Smooth muscle cell (in vitro differentiated cells): ENCODE measurements at regions not wholly inside any gene's neighbourhood (a gene's known extent, or its start where the extent isn't known, plus 50 kb on each side); places are given as distances from the start of the nearest gene placed in this dataset.
"Not testable (repeated sequence)": the region's sequence is repeated elsewhere in the genome, so short reads cannot be mapped to it uniquely, and the experiment has no call there.

Experiments used
- DNase-seq: peaks from one replicate; lab custom pipeline; 2025; ENCODE audit not compliant: unreplicated experiment; lab: John Stamatoyannopoulos, UW
- H2AFZ ChIP-seq: fragments of 200-600 bp; sonication (generic); 2 replicates; pipeline ENCODE4 v1.6.0; 2016; ENCODE audit warnings: antibody characterized with exemption, low read depth, mild to moderate bottlenecking
- H3F3A ChIP-seq: fragments of 200-600 bp; sonication (generic); 2 replicates; pipeline ENCODE4 v1.6.0; 2017; ENCODE audit warnings: antibody characterized with exemption, low read depth
- H3K27ac ChIP-seq: fragments of 200-600 bp; sonication (generic); 2 replicates; pipeline ENCODE4 v1.5.1; 2016; ENCODE audit warnings: low read depth, mild to moderate bottlenecking
- H3K27me3 ChIP-seq: fragments of 200-600 bp; sonication (generic); 2 replicates; pipeline ENCODE4 v1.6.1; 2016; ENCODE audit warnings: low read depth, mild to moderate bottlenecking
- H3K36me3 ChIP-seq: fragments of 200-600 bp; sonication (generic); 2 replicates; pipeline ENCODE4 v1.5.1; 2016; ENCODE audit warnings: low read depth
- H3K4me1 ChIP-seq: fragments of 200-600 bp; sonication (generic); 2 replicates; pipeline ENCODE4 v1.5.1; 2016; ENCODE audit warnings: low read depth
- H3K4me2 ChIP-seq: fragments of 200-600 bp; sonication (generic); 2 replicates; pipeline ENCODE4 v1.6.0; 2016; ENCODE audit warnings: mild to moderate bottlenecking
- H3K4me3 ChIP-seq: fragments of 200-600 bp; sonication (generic); 2 replicates; pipeline ENCODE4 v1.5.1; 2016; ENCODE audit warnings: mild to moderate bottlenecking
- H3K79me2 ChIP-seq: fragments of 200-600 bp; sonication (generic); 2 replicates; pipeline ENCODE4 v1.6.0; 2016; ENCODE audit warnings: low read depth, mild to moderate bottlenecking
- H3K9ac ChIP-seq: fragments of 200-600 bp; sonication (generic); 2 replicates; pipeline ENCODE4 v1.6.0; 2016; ENCODE audit warnings: low read depth
- H3K9me3 ChIP-seq: fragments of 200-600 bp; sonication (generic); replicated peaks from 2 replicates; pipeline ENCODE4 v1.5.1; 2016; ENCODE audit warnings: low read depth
- H4K20me1 ChIP-seq: fragments of 200-600 bp; sonication (generic); 2 replicates; pipeline ENCODE4 v1.6.0; 2016; ENCODE audit warnings: low read depth
- WGBS: methylation state at CpG from one replicate; pipeline ENCODE4 v1.1.7; 2016; ENCODE audit warnings: low lambda C conversion rate; 5-methylcytosine and 5-hydroxymethylcytosine counted together
- TF ChIP-seq, protein P1 (sequence below): fragments of 200-600 bp; sonication (generic); IDR thresholded peaks from 2 replicates; pipeline ENCODE4 v1.5.1; 2017; ENCODE audit warnings: borderline replicate concordance, mild to moderate bottlenecking, antibody characterized with exemption; ENCODE audit not compliant: insufficient read depth, poor library complexity, severe bottlenecking

- H3F3A ChIP-seq: no peaks in the 10 kb centered on the region
- no peaks in the 10 kb centered on the region for H3K9me3 ChIP-seq
- no peaks in the 10 kb centered on the region for H3K4me1 ChIP-seq
- TF ChIP-seq, protein P1, sequence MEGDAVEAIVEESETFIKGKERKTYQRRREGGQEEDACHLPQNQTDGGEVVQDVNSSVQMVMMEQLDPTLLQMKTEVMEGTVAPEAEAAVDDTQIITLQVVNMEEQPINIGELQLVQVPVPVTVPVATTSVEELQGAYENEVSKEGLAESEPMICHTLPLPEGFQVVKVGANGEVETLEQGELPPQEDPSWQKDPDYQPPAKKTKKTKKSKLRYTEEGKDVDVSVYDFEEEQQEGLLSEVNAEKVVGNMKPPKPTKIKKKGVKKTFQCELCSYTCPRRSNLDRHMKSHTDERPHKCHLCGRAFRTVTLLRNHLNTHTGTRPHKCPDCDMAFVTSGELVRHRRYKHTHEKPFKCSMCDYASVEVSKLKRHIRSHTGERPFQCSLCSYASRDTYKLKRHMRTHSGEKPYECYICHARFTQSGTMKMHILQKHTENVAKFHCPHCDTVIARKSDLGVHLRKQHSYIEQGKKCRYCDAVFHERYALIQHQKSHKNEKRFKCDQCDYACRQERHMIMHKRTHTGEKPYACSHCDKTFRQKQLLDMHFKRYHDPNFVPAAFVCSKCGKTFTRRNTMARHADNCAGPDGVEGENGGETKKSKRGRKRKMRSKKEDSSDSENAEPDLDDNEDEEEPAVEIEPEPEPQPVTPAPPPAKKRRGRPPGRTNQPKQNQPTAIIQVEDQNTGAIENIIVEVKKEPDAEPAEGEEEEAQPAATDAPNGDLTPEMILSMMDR: no peak
- no peaks in the 10 kb centered on the region for H3K27me3 ChIP-seq
- no peaks in the 10 kb centered on the region for H3K79me2 ChIP-seq
- no peaks in the 10 kb centered on the region for H4K20me1 ChIP-seq
- no peak overlapping the region for H3K27ac ChIP-seq
- H3K36me3 ChIP-seq: no peaks in the 10 kb centered on the region
- H3K4me3 ChIP-seq: no peak overlapping the region
- DNase-seq: no peak
- no peak overlapping the region for H3K9ac ChIP-seq
- H2AFZ ChIP-seq: no peak overlapping the region
- H3K4me2 ChIP-seq: no peak overlapping the region
Observed at GRCh38 chr4:34309383-34309906, 1934.9 kb downstream of the ARAP2 start.

GRCh38 chr4:34318773-34319172 is 1925.5 kb downstream of the ARAP2 start:
- Histone ChIP-seq H3K4me2 (no peak overlapping the region), H3K9ac (no peak overlapping the region), H3K27me3 (no peaks in the 10 kb centered on the region), H4K20me1 (no peaks in the 10 kb centered on the region), H2AFZ (no peak overlapping the region), H3K4me1 (no peaks in the 10 kb centered on the region), H3F3A (no peaks in the 10 kb centered on the region), H3K79me2 (no peaks in the 10 kb centered on the region), H3K4me3 (no peak overlapping the region), H3K27ac (no peak overlapping the region), H3K36me3 (no peaks in the 10 kb centered on the region), H3K9me3 (no peaks in the 10 kb centered on the region)
- no peak for DNase-seq
- TF ChIP-seq, protein P1: no peak

GRCh38 chr4:34323549-34324320 is 1920.6 kb downstream of the ARAP2 start:
- Histone ChIP-seq H3K27ac (no peak overlapping the region), H2AFZ (no peak overlapping the region), H3K36me3 (no peaks in the 10 kb centered on the region), H3K4me3 (no peak overlapping the region), H4K20me1 (no peaks in the 10 kb centered on the region), H3K4me1 (no peaks in the 10 kb centered on the region), H3K9me3 (no peaks in the 10 kb centered on the region), H3K27me3 (no peaks in the 10 kb centered on the region), H3K9ac (no peak overlapping the region), H3F3A (no peaks in the 10 kb centered on the region), H3K4me2 (no peak overlapping the region), H3K79me2 (no peaks in the 10 kb centered on the region)
- 25% methylated on average over 1 of the region's 1 CpG for WGBS
- TF ChIP-seq, protein P1: no peak
- no peak for DNase-seq

GRCh38 chr4:34328939-34329338 is 1915.4 kb downstream of the ARAP2 start:
- Histone ChIP-seq H3K27me3 (no peaks in the 10 kb centered on the region), H3K4me3 (no peak overlapping the region), H4K20me1 (no peaks in the 10 kb centered on the region), H3K9ac (no peak overlapping the region), H3K36me3 (no peaks in the 10 kb centered on the region), H3K27ac (no peak overlapping the region), H3F3A (no peaks in the 10 kb centered on the region), H3K4me2 (no peak overlapping the region), H3K4me1 (no peaks in the 10 kb centered on the region), H3K9me3 (no peaks in the 10 kb centered on the region), H2AFZ (no peak overlapping the region), H3K79me2 (no peaks in the 10 kb centered on the region)
- TF ChIP-seq, protein P1: no peak
- 95% methylated on average over 1 of the region's 1 CpG for WGBS
- no peak for DNase-seq

DNA sequence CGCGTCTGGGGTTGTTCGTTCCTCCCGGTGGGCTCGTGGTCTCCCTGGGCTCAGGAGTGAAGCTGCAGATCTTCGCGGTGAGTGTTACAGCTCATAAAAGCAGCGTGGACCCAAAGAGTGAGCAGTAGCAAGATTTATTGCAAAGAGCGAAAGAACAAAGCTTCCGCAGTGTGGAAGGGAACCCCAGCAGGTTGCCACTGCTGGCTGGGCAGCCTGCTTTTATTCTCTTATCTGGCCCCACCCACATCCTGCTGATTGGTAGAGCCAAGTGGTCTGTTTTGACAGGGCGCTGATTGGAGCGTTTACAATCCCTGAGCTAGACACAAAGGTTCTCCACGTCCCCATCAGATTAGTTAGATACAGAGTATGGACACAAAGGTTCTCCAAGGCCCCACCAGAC is 1909.2 kb downstream of the ARAP2 start:
- not testable (repeated sequence) for H3K79me2 ChIP-seq, H3K4me3 ChIP-seq, H2AFZ ChIP-seq, DNase-seq, H3F3A ChIP-seq, H3K36me3 ChIP-seq, H4K20me1 ChIP-seq, H3K9me3 ChIP-seq, H3K27ac ChIP-seq, H3K4me1 ChIP-seq, H3K9ac ChIP-seq, H3K27me3 ChIP-seq, H3K4me2 ChIP-seq
- 96% methylated on average over 12 of the region's 13 CpGs for WGBS
